IMR-90 (cell line): ENCODE measurements at regions not wholly inside any gene's neighbourhood (a gene's known extent, or its start where the extent isn't known, plus 50 kb on each side); places are given as distances from the start of the nearest gene placed in this dataset.
A peak's percentile ranks its signal among the peaks of the same experiment; 100 is the strongest.

Experiments used
- ATAC-seq: fragments of 200-7000 bp; cut with Tn5 transposase; 2 replicates; pipeline ENCODE4 v1.9.1; 2020; ENCODE audit warnings: low read depth, mild to moderate bottlenecking, moderate library complexity
- BruUV-seq: library from RNA; stranded (reverse); fragments of 400-500 nt; replicated peaks from 2 replicates; lab custom pipeline; 2021; lab: Mats Ljungman, UMichigan
- CTCF ChIA-PET: fragments of 300-600 bp; formaldehyde crosslinking; extraction: SDS; loops from one replicate; lab custom pipeline; 2021; ENCODE audit warnings: antibody characterized with exemption; lab: Yijun Ruan, JAX
- POLR2A ChIA-PET: fragments of 300-600 bp; sonication (Branson Sonifier 250); formaldehyde crosslinking; loops from one replicate; lab custom pipeline; 2022; ENCODE audit warnings: antibody characterized with exemption; ENCODE audit not compliant: unreplicated experiment; lab: Charles Lee
- DNase-seq: peaks from one replicate; pipeline ENCODE4 v3.0.0; 2013
- H2AFZ ChIP-seq: replicated peaks from 2 replicates; pipeline ENCODE3; 2013; ENCODE audit warnings: low read length, mild to moderate bottlenecking; ENCODE audit not compliant: poor library complexity
- H2AK5ac ChIP-seq: 2 replicates; pipeline ENCODE4 v1.6.1; 2013; ENCODE audit warnings: low read depth, low read length, inconsistent platforms
- H2AK9ac ChIP-seq: replicated peaks from 2 replicates; pipeline ENCODE3; 2013; ENCODE audit warnings: mild to moderate bottlenecking, low read depth, low read length, moderate library complexity; ENCODE audit not compliant: poor library complexity
- H2BK120ac ChIP-seq: 2 replicates; pipeline ENCODE4 v1.6.1; 2013; ENCODE audit warnings: low read depth, low read length, inconsistent platforms
- H2BK15ac ChIP-seq: 3 replicates; pipeline ENCODE4 v1.6.1; 2013; ENCODE audit warnings: low read depth, low read length, inconsistent platforms
- H2BK20ac ChIP-seq: 2 replicates; pipeline ENCODE4 v1.6.1; 2013; ENCODE audit warnings: low read depth, mild to moderate bottlenecking, inconsistent platforms, low read length, moderate library complexity
- H2BK5ac ChIP-seq: 2 replicates; pipeline ENCODE4 v1.6.1; 2013; ENCODE audit warnings: mild to moderate bottlenecking, low read depth, low read length, inconsistent platforms; ENCODE audit not compliant: poor library complexity, severe bottlenecking
- H3K14ac ChIP-seq: replicated peaks from 2 replicates; pipeline ENCODE4 v1.6.1; 2013; ENCODE audit warnings: low read depth, low read length, inconsistent platforms
- H3K18ac ChIP-seq: 2 replicates; pipeline ENCODE4 v1.6.1; 2013; ENCODE audit warnings: low read depth, low read length, control low read depth
- H3K23ac ChIP-seq: 2 replicates; pipeline ENCODE4 v1.6.1; 2013; ENCODE audit warnings: low read depth, low read length, inconsistent platforms
- H3K27ac ChIP-seq: 2 replicates; pipeline ENCODE4 v1.5.1; 2013; ENCODE audit warnings: mild to moderate bottlenecking, control low read depth, low read length; ENCODE audit not compliant: insufficient read depth
- H3K27me3 ChIP-seq: 2 replicates; pipeline ENCODE4 v1.6.1; 2013; ENCODE audit warnings: low read length; ENCODE audit not compliant: control insufficient read depth, insufficient read depth
- H3K36me3 ChIP-seq: 2 replicates; pipeline ENCODE4 v1.6.1; 2013; ENCODE audit warnings: low read length, mixed read lengths; ENCODE audit not compliant: control insufficient read depth, insufficient read depth
- H3K4ac ChIP-seq: 2 replicates; pipeline ENCODE4 v1.6.1; 2013; ENCODE audit warnings: low read depth, low read length, inconsistent platforms
- H3K4me1 ChIP-seq: 2 replicates; pipeline ENCODE4 v1.6.1; 2013; ENCODE audit warnings: low read length, mixed read lengths; ENCODE audit not compliant: control insufficient read depth, insufficient read depth
- H3K4me2 ChIP-seq: 2 replicates; pipeline ENCODE4 v1.6.1; 2013; ENCODE audit warnings: low read depth, mild to moderate bottlenecking, control low read depth, low read length, moderate library complexity
- H3K4me3 ChIP-seq: 2 replicates; pipeline ENCODE4 v1.5.1; 2013; ENCODE audit warnings: low read depth, mild to moderate bottlenecking, control low read depth, low read length, moderate library complexity; ENCODE audit not compliant: insufficient read depth
- H3K56ac ChIP-seq: 2 replicates; pipeline ENCODE4 v1.6.1; 2013; ENCODE audit warnings: low read length, inconsistent platforms; ENCODE audit not compliant: insufficient read depth; ENCODE audit errors: extremely low read depth
- H3K79me1 ChIP-seq, 2 experiments: 2 replicates each; pipeline ENCODE4 v1.6.1; 2013; ENCODE audit warnings: low read length in 2 of 2, inconsistent platforms in 1 of 2, low read depth in 1 of 2
- H3K9ac ChIP-seq: 2 replicates; pipeline ENCODE4 v1.6.1; 2013; ENCODE audit warnings: low read depth, low read length, control low read depth
- H3K9me1 ChIP-seq: 2 replicates; pipeline ENCODE4 v1.6.1; 2013; ENCODE audit warnings: low read length, inconsistent platforms; ENCODE audit not compliant: insufficient read depth
- H3K9me3 ChIP-seq: 2 replicates; pipeline ENCODE4 v1.6.1; 2013; ENCODE audit warnings: low read length; ENCODE audit not compliant: control insufficient read depth, insufficient read depth
- H4K20me1 ChIP-seq: 2 replicates; pipeline ENCODE4 v1.6.1; 2013; ENCODE audit warnings: low read length, inconsistent platforms; ENCODE audit not compliant: insufficient read depth
- H4K5ac ChIP-seq: 2 replicates; pipeline ENCODE4 v1.6.1; 2013; ENCODE audit warnings: mild to moderate bottlenecking, low read depth, low read length, control low read depth
- H4K8ac ChIP-seq, 2 experiments: 2 replicates each; pipeline ENCODE4 v1.6.1; 2013; ENCODE audit warnings: low read depth in 2 of 2, low read length in 2 of 2, control low read depth in 1 of 2, inconsistent platforms in 1 of 2
- H4K91ac ChIP-seq: 2 replicates; pipeline ENCODE4 v1.6.1; 2013; ENCODE audit warnings: low read depth, low read length, inconsistent platforms; ENCODE audit not compliant: insufficient read depth
- BHLHE40 ChIP-seq: fragments of 150-350 bp; IDR thresholded peaks from 2 replicates; pipeline ENCODE4 v1.6.1; 2016; ENCODE audit warnings: mild to moderate bottlenecking, low read depth, low read length
- CHD1 ChIP-seq: IDR thresholded peaks from 2 replicates; pipeline ENCODE4 v1.6.1; 2012; ENCODE audit warnings: low read depth, low read length, improper control_type of control experiment
- CTCF ChIP-seq: conservative IDR thresholded peaks from 2 replicates; pipeline ENCODE4 v1.5.1; 2012; ENCODE audit warnings: mild to moderate bottlenecking, low read depth, low read length, improper control_type of control experiment
- ELK1 ChIP-seq: fragments of 150-350 bp; IDR thresholded peaks from 2 replicates; pipeline ENCODE4 v1.6.1; 2016; ENCODE audit warnings: low read depth, mild to moderate bottlenecking, low read length, moderate library complexity, borderline replicate concordance
- FOS ChIP-seq: fragments of 150-350 bp; IDR thresholded peaks from 2 replicates; pipeline ENCODE4 v1.6.1; 2016; ENCODE audit warnings: low read depth, low read length
- MAFK ChIP-seq: IDR thresholded peaks from 2 replicates; pipeline ENCODE4 v1.6.1; 2012; ENCODE audit warnings: low read depth, low read length, improper control_type of control experiment
- MAZ ChIP-seq: IDR thresholded peaks from 2 replicates; pipeline ENCODE4 v1.6.1; 2012; ENCODE audit warnings: low read depth, mild to moderate bottlenecking, low read length, improper control_type of control experiment, moderate library complexity, borderline replicate concordance
- NFE2L2 ChIP-seq: fragments of 150-350 bp; IDR thresholded peaks from 2 replicates; pipeline ENCODE4 v1.6.1; 2016; ENCODE audit warnings: low read depth, mild to moderate bottlenecking, low read length
- POLR2A ChIP-seq: IDR thresholded peaks from 2 replicates; pipeline ENCODE4 v1.6.1; 2012; ENCODE audit warnings: mild to moderate bottlenecking, low read depth, low read length
- RAD21 ChIP-seq: IDR thresholded peaks from 2 replicates; pipeline ENCODE4 v1.6.1; 2012; ENCODE audit warnings: low read length, improper control_type of control experiment
- RCOR1 ChIP-seq: IDR thresholded peaks from 2 replicates; pipeline ENCODE4 v1.6.1; 2012; ENCODE audit warnings: mild to moderate bottlenecking, low read length, improper control_type of control experiment; ENCODE audit not compliant: insufficient replicate concordance
- RFX5 ChIP-seq: IDR thresholded peaks from 2 replicates; pipeline ENCODE4 v1.8.0; 2012; ENCODE audit warnings: low read depth, mild to moderate bottlenecking, low read length, moderate library complexity
- SMC3 ChIP-seq: fragments of 150-350 bp; IDR thresholded peaks from 2 replicates; pipeline ENCODE4 v1.6.1; 2016; ENCODE audit warnings: low read depth, mild to moderate bottlenecking, antibody characterized with exemption, low read length, moderate library complexity
- USF2 ChIP-seq: fragments of 150-350 bp; IDR thresholded peaks from 2 replicates; pipeline ENCODE4 v1.6.1; 2017; ENCODE audit warnings: mild to moderate bottlenecking, antibody characterized with exemption, low read length, low read depth
- WGBS, 2 experiments: methylation state at CpG; one replicate each; pipeline versions ENCODE4 v1.1.5 to v1.1.7; 2013; ENCODE audit warnings: missing lambda C conversion rate in 2 of 2; ENCODE audit not compliant: insufficient read length in 1 of 2; ENCODE audit errors: extremely low coverage in 2 of 2; 5-methylcytosine and 5-hydroxymethylcytosine counted together
- dilution Hi-C: fragments of 300-500 bp; cut with HindIII; formaldehyde crosslinking; loops from one replicate; pipeline ENCODE4 v1.14.3; 2018; ENCODE audit warnings: low sequenced_read_pairs; ENCODE audit not compliant: unreplicated experiment
- in situ Hi-C: fragments of 300-500 bp; cut with MboI; formaldehyde crosslinking; loops from 3 replicates; pipeline ENCODE4 v1.14.3; 2019; ENCODE audit warnings: low sequenced_read_pairs, inconsistent platforms, mixed read lengths
- intact Hi-C: fragments of 100-400 bp; cut with micrococcal nuclease; formaldehyde crosslinking; loops from 2 replicates; pipeline ENCODE4 v1.10.0; 2022

- ATAC-seq (peak; percentile 11; the same call in 1 of the 2 replicates), DNase-seq (peak; percentile 91)
- dilution Hi-C loops, result no loop called here
Observed at GRCh38 chr3:64440498-64440897, 215.2 kb upstream of the PRICKLE2 start.

More at GRCh38 chr3:64440498-64440897, 215.2 kb upstream of the PRICKLE2 start:
- Histone ChIP-seq H3K56ac (no peak overlapping the region), H2BK15ac (no peak overlapping the region), H3K9me1 (peaks cover 8% of the 10 kb centered on the region; the same call in 1 of the 2 replicates), H2BK20ac (no peak overlapping the region), H3K4me2 (peak overlapping the region; percentile 73), H4K20me1 (peaks cover 3% of the 10 kb centered on the region; the same call in 1 of the 2 replicates), H2AK9ac (no peak overlapping the region), H3K4me1 (peaks cover 17% of the 10 kb centered on the region), H2BK5ac (no peak overlapping the region), H3K27ac (no peak overlapping the region), H3K4ac (no peak overlapping the region), H2BK120ac (no peak overlapping the region), H3K9me3 (no peaks in the 10 kb centered on the region), H4K8ac (no peak overlapping the region), H3K14ac (no peak overlapping the region), H2AFZ (no peak overlapping the region), H3K23ac (no peak overlapping the region), H4K91ac (no peak overlapping the region), H3K27me3 (no peaks in the 10 kb centered on the region), H3K9ac (no peak overlapping the region), H3K36me3 (peaks cover 4% of the 10 kb centered on the region; the same call in 1 of the 2 replicates), H2AK5ac (no peak overlapping the region), H3K4me3 (no peak overlapping the region), H4K5ac (no peak overlapping the region), H3K18ac (no peak overlapping the region), H3K79me1 (peaks cover 8 to 18% of the 10 kb centered on the region in 2 experiments; a peak in 3 of 4 replicates)
- in situ Hi-C loops (no loop called here), intact Hi-C loops (no loop called here)
- TF ChIP-seq USF2, result no peak
- no peak for TF ChIP-seq ELK1
- no peak for TF ChIP-seq FOS
- no peak for TF ChIP-seq RCOR1
- no peak for TF ChIP-seq MAFK
- no peak for TF ChIP-seq BHLHE40
- no peak for TF ChIP-seq RFX5
- TF ChIP-seq SMC3, result no peak
- TF ChIP-seq CTCF, result no peak
- TF ChIP-seq CHD1, result no peak
- no peak for TF ChIP-seq RAD21
- no peak for TF ChIP-seq NFE2L2
- TF ChIP-seq MAZ, result no peak
- no peak for TF ChIP-seq POLR2A
- WGBS, 2 experiments, result no CpG with 5 or more reads among the region's 4 CpGs
- ChIA-PET POLR2A (interaction anchor here (0.6 kb wide), 1 partner anchor 90 kb away, joined by 21 read pairs; no protein-coding TSS in a partner anchor), CTCF (interaction anchor here (1.1 kb wide), 1 partner anchor 23 kb away, joined by 3 read pairs; no protein-coding TSS in a partner anchor)
- no TSS peak for BruUV-seq
